Fibroblast of mammary gland (primary cell): ENCODE measurements at regions not wholly inside any gene's neighbourhood (a gene's known extent, or its start where the extent isn't known, plus 50 kb on each side); places are given as distances from the start of the nearest gene placed in this dataset.

ENCODE experiments used
- DNase-seq: peaks from one replicate; pipeline ENCODE4 v3.0.0-alpha.2; 2010; ENCODE audit warnings: low read depth
- H3K4me3 ChIP-seq: 2 replicates; pipeline ENCODE4 v1.5.1; 2011; ENCODE audit warnings: low read depth, mild to moderate bottlenecking, low read length, moderate library complexity; ENCODE audit not compliant: control insufficient read depth
- CTCF ChIP-seq: conservative IDR thresholded peaks from 2 replicates; pipeline ENCODE4 v1.5.1; 2011; ENCODE audit warnings: low read depth, low read length, inconsistent platforms; ENCODE audit not compliant: control insufficient read depth, insufficient read depth

DNA sequence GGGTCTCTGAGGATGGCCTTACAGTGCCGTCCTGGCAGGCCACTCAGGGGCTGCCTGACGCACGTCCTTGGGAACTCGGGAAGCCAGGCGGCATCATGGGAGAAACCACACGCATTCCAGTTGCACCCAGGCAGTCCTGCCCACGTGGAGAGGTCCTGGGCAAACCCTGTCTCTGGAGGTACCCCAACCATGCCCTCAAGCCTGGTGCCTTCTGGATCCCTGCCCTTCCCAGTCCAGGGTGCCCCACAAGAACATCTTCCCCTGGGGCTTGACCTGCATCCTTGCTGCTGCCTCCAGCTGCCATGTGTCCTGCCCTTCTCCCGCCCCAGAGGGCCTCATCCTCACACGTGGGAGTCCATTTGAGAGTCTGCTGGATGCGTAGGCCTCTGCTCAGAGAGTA, 200.3 kb upstream of the PPP2R2D start:
- no peak for TF ChIP-seq CTCF
- no peak for DNase-seq
- H3K4me3 ChIP-seq, result no peak overlapping the region

GRCh38 chr10:131701131-131701947, 199.5 kb upstream of the PPP2R2D start:
- DNase-seq, result no peak
- no peak overlapping the region for H3K4me3 ChIP-seq
- TF ChIP-seq CTCF, result no peak

DNA sequence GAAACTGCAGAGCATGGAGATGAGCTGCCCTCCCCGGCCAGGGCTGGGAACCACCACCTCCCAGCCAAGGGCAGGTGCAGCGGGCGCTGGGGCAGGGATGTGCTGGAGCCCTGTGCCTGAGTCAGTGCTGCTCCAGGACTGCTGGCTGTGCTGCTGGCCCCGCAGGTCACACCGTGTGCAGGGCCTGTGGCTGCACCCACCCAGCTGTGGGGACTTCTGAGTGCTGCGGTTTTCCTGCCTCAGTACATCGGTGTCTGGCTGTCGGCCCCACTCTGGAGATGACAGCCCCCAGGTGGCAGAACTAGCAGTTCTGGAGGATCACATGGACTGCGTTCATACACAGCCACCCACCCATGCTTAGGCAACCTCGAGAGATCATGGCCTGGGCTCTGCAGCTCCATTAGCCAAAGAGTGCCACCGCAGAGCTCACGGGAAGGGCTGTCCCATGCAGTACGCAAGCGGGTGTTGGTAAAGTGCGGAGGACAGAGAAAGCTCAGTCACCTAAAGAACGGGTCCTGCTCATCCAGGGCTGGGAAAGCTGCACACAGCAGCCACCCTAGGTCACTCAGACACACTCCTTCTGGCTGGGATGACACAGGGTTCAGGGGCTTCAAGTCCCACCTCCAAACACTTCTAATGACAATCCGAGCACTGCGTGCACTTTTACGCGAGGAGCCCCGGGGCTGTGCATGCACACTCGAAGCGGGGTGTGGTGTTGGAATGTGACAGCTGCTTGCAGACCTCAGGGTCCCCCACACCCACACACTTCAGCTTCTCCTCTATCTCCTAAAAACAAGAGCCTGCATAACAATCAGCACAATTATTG, 198.1 kb upstream of the PPP2R2D start:
- TF ChIP-seq CTCF, result no peak
- DNase-seq, result no peak
- no peak overlapping the region for H3K4me3 ChIP-seq

GRCh38 chr10:131703541-131703940, 197.3 kb upstream of the PPP2R2D start:
- DNase-seq, result no peak
- TF ChIP-seq CTCF, result no peak
- H3K4me3 ChIP-seq, result no peak overlapping the region

GRCh38 chr10:131703941-131704340, 196.9 kb upstream of the PPP2R2D start:
- no peak overlapping the region for H3K4me3 ChIP-seq
- no peak for DNase-seq
- TF ChIP-seq CTCF, result no peak

DNA sequence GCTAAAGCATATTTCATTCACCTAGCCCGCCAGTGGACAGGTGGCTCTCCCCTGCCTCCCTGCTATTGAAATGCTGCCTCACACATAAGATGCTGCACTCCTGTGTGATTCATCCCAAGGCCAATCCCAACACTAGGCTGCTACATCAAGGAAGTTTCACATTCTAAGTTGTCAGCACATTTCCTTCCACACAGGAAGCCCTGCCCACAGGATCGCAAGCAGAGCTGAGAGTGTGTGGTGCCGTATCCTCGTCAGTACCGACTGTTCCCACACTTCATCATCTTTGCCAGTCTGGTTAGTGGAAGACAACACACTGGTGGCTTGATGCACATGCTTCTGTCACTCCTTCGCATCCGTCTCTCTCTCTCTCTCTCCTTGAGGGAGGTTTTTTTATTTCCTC, 194.3 kb upstream of the PPP2R2D start:
- TF ChIP-seq CTCF, result no peak
- no peak for DNase-seq
- H3K4me3 ChIP-seq, result no peak overlapping the region
